ENCODE measurements at regions not wholly inside any gene's neighbourhood (a gene's known extent, or its start where the extent isn't known, plus 50 kb on each side); places are given as distances from the start of the nearest gene placed in this dataset.

- DNase-seq (ENCODE audit: low spot score): no peak
- Histone ChIP-seq H2AFZ (replicated peaks) (no peak overlapping the region), H3K27ac (no peak overlapping the region), H3K36me3 (no peaks in the 10 kb centered on the region), H3K79me2 (ENCODE audit: low read depth) (no peaks in the 10 kb centered on the region), H3K27me3 (no peaks in the 10 kb centered on the region), H4K20me1 (ENCODE audit: low read depth) (no peaks in the 10 kb centered on the region), H3K9ac (no peak overlapping the region), H3K4me3 (no peak overlapping the region), H3K4me1 (no peaks in the 10 kb centered on the region), H3F3A (ENCODE audit: low read depth) (no peaks in the 10 kb centered on the region), H3K9me3 (ENCODE audit: low read depth) (no peaks in the 10 kb centered on the region), H3K4me2 (no peak overlapping the region)
- Mint-ChIP-seq H3K4me3 (no peak overlapping the region), H3K27me3 (ENCODE audit: insufficient read depth, low read depth) (no peaks in the 10 kb centered on the region), H3K9me3 (no peaks in the 10 kb centered on the region), H3K27ac (no peak overlapping the region), H3K36me3 (no peaks in the 10 kb centered on the region), H3K4me1 (no peaks in the 10 kb centered on the region)
- TF ChIP-seq EZH2phosphoT487 (IDR thresholded peaks at IDR 0.05): no peak
Observed at GRCh38 chr2:122562775-122563174, 807.3 kb downstream of the TSN start.

- Histone ChIP-seq H4K20me1 (ENCODE audit: low read depth) (no peaks in the 10 kb centered on the region), H3K27me3 (no peaks in the 10 kb centered on the region), H3F3A (ENCODE audit: low read depth) (no peaks in the 10 kb centered on the region), H3K9ac (no peak overlapping the region), H3K9me3 (ENCODE audit: low read depth) (no peaks in the 10 kb centered on the region), H2AFZ (replicated peaks) (no peak overlapping the region), H3K79me2 (ENCODE audit: low read depth) (no peaks in the 10 kb centered on the region), H3K4me2 (no peak overlapping the region), H3K27ac (no peak overlapping the region), H3K36me3 (no peaks in the 10 kb centered on the region), H3K4me3 (no peak overlapping the region), H3K4me1 (no peaks in the 10 kb centered on the region)
- Mint-ChIP-seq H3K4me1 (no peaks in the 10 kb centered on the region), H3K9me3 (no peaks in the 10 kb centered on the region), H3K4me3 (no peak overlapping the region), H3K27ac (no peak overlapping the region), H3K27me3 (ENCODE audit: insufficient read depth, low read depth) (no peaks in the 10 kb centered on the region), H3K36me3 (no peaks in the 10 kb centered on the region)
- TF ChIP-seq EZH2phosphoT487 (IDR thresholded peaks at IDR 0.05) (no peak), CTCF (IDR thresholded peaks at IDR 0.05) (no peak), EZH2 (IDR thresholded peaks at IDR 0.05) (no peak)
- no peak for DNase-seq (ENCODE audit: low spot score)
Observed at GRCh38 chr2:122563781-122564180, 808.3 kb downstream of the TSN start.

GRCh38 chr2:122564843-122565242, 809.4 kb downstream of the TSN start:
- Mint-ChIP-seq H3K9me3 (no peaks in the 10 kb centered on the region), H3K27me3 (ENCODE audit: insufficient read depth, low read depth) (no peaks in the 10 kb centered on the region), H3K36me3 (no peaks in the 10 kb centered on the region), H3K4me1 (no peaks in the 10 kb centered on the region), H3K27ac (no peak overlapping the region), H3K4me3 (no peak overlapping the region)
- H3K9ac ChIP-seq: no peak overlapping the region
- H3K4me2 ChIP-seq: no peak overlapping the region
- H2AFZ ChIP-seq (replicated peaks): peak overlapping the region; percentile 43
- H4K20me1 ChIP-seq (ENCODE audit: low read depth): no peaks in the 10 kb centered on the region
- no peaks in the 10 kb centered on the region for H3K79me2 ChIP-seq (ENCODE audit: low read depth)
- no peaks in the 10 kb centered on the region for H3K36me3 ChIP-seq
- TF ChIP-seq EZH2phosphoT487 (IDR thresholded peaks at IDR 0.05): no peak
- TF ChIP-seq CTCF (IDR thresholded peaks at IDR 0.05): no peak
- no peak for TF ChIP-seq EZH2 (IDR thresholded peaks at IDR 0.05)
- no peaks in the 10 kb centered on the region for H3K9me3 ChIP-seq (ENCODE audit: low read depth)
- no peaks in the 10 kb centered on the region for H3K4me1 ChIP-seq
- H3K27ac ChIP-seq: no peak overlapping the region
- H3K27me3 ChIP-seq: no peaks in the 10 kb centered on the region
- no peak overlapping the region for H3K4me3 ChIP-seq
- no peak for DNase-seq (ENCODE audit: low spot score)
- H3F3A ChIP-seq (ENCODE audit: low read depth): no peaks in the 10 kb centered on the region

GRCh38 chr2:122565364-122565763, 809.9 kb downstream of the TSN start:
- H3K4me3 Mint-ChIP-seq: no peak overlapping the region
- no peaks in the 10 kb centered on the region for H3F3A ChIP-seq (ENCODE audit: low read depth)
- H3K27ac Mint-ChIP-seq: no peak overlapping the region
- TF ChIP-seq EZH2phosphoT487 (IDR thresholded peaks at IDR 0.05): no peak
- no peak for TF ChIP-seq CTCF (IDR thresholded peaks at IDR 0.05)
- no peak for TF ChIP-seq EZH2 (IDR thresholded peaks at IDR 0.05)
- no peak overlapping the region for H3K4me2 ChIP-seq
- H3K27me3 ChIP-seq: no peaks in the 10 kb centered on the region
- H3K27me3 Mint-ChIP-seq (ENCODE audit: insufficient read depth, low read depth): no peaks in the 10 kb centered on the region
- no peak overlapping the region for H3K27ac ChIP-seq
- H3K9me3 ChIP-seq (ENCODE audit: low read depth): no peaks in the 10 kb centered on the region
- H3K36me3 ChIP-seq: no peaks in the 10 kb centered on the region
- H3K4me1 ChIP-seq: no peaks in the 10 kb centered on the region
- no peaks in the 10 kb centered on the region for H3K9me3 Mint-ChIP-seq
- H3K4me3 ChIP-seq: no peak overlapping the region
- H3K4me1 Mint-ChIP-seq: no peaks in the 10 kb centered on the region
- H3K79me2 ChIP-seq (ENCODE audit: low read depth): no peaks in the 10 kb centered on the region
- peak overlapping the region; percentile 43 for H2AFZ ChIP-seq (replicated peaks)
- no peaks in the 10 kb centered on the region for H3K36me3 Mint-ChIP-seq
- H4K20me1 ChIP-seq (ENCODE audit: low read depth): no peaks in the 10 kb centered on the region
- DNase-seq (ENCODE audit: low spot score): no peak
- no peak overlapping the region for H3K9ac ChIP-seq

Measured in neural progenitor cell (in vitro differentiated cells).